ENCODE measurements at regions not wholly inside any gene's neighbourhood (a gene's known extent, or its start where the extent isn't known, plus 50 kb on each side); places are given as distances from the start of the nearest gene placed in this dataset.

GRCh38 chr9:12054235-12054634 lies 639.0 kb upstream of the TYRP1 start:
- BruUV-seq (replicated peaks): no TSS peak
- POLR2A ChIA-PET (ENCODE audit: unreplicated experiment): no interaction called here
- TF ChIP-seq EZH2 (IDR thresholded peaks at IDR 0.05; ENCODE audit: low read length, unreplicated experiment): no peak
- TF ChIP-seq CTCF (conservative IDR thresholded peaks at IDR 0.05; ENCODE audit: low read depth, low read length): no peak
- TF ChIP-seq EZH2phosphoT487 (IDR thresholded peaks at IDR 0.05; ENCODE audit: borderline replicate concordance, low read length): no peak
- Histone ChIP-seq H3K9ac (ENCODE audit: low read length) (no peak overlapping the region), H3K36me3 (ENCODE audit: low read depth, low read length) (no peaks in the 10 kb centered on the region), H3K4me1 (ENCODE audit: insufficient read depth, low read length) (no peaks in the 10 kb centered on the region), H3K4me3 (ENCODE audit: low read length) (no peak overlapping the region), H3F3A (ENCODE audit: low read length, unreplicated experiment) (no peaks in the 10 kb centered on the region), H3K27me3 (ENCODE audit: low read length) (no peaks in the 10 kb centered on the region), H3K27ac (ENCODE audit: low read length) (no peak overlapping the region), H3K79me2 (ENCODE audit: low read length) (no peaks in the 10 kb centered on the region), H3K9me2 (replicated peaks; ENCODE audit: low read length) (no peaks in the 10 kb centered on the region), H2AFZ (ENCODE audit: low read length) (no peak overlapping the region), H3K4me2 (ENCODE audit: low read length) (no peak overlapping the region), H4K20me1 (ENCODE audit: low read length) (no peaks in the 10 kb centered on the region), H3K9me3 (ENCODE audit: low read length) (peaks cover 4% of the 10 kb centered on the region; the same call in 1 of the 2 replicates)
- intact Hi-C loops (cut with micrococcal nuclease): no loop called here
- CTCF ChIA-PET: no interaction called here
- DNase-seq (no peak), ATAC-seq (no peak)

- ChIA-PET POLR2A (ENCODE audit: unreplicated experiment) (no interaction called here), CTCF (no interaction called here)
- BruUV-seq (replicated peaks): no TSS peak
These were observed 636.3 kb upstream of the TYRP1 start for GRCh38 chr9:12056874-12057273.

GRCh38 chr9:12060067-12060466 lies 633.1 kb upstream of the TYRP1 start:
- CTCF ChIA-PET: no interaction called here
- no peaks in the 10 kb centered on the region for H3K9me3 ChIP-seq (ENCODE audit: low read length)
- DNase-seq (no peak), ATAC-seq (no peak)
- no peaks in the 10 kb centered on the region for H4K20me1 ChIP-seq (ENCODE audit: low read length)
- H3K9ac ChIP-seq (ENCODE audit: low read length): no peak overlapping the region
- H3K79me2 ChIP-seq (ENCODE audit: low read length): no peaks in the 10 kb centered on the region
- H3K9me2 ChIP-seq (replicated peaks; ENCODE audit: low read length): no peaks in the 10 kb centered on the region
- no peaks in the 10 kb centered on the region for H3K27me3 ChIP-seq (ENCODE audit: low read length)
- no peaks in the 10 kb centered on the region for H3F3A ChIP-seq (ENCODE audit: low read length, unreplicated experiment)
- no peak overlapping the region for H2AFZ ChIP-seq (ENCODE audit: low read length)
- no TSS peak for BruUV-seq (replicated peaks)
- H3K4me2 ChIP-seq (ENCODE audit: low read length): no peak overlapping the region
- intact Hi-C loops (cut with micrococcal nuclease): no loop called here
- TF ChIP-seq EZH2 (IDR thresholded peaks at IDR 0.05; ENCODE audit: low read length, unreplicated experiment) (no peak), EZH2phosphoT487 (IDR thresholded peaks at IDR 0.05; ENCODE audit: borderline replicate concordance, low read length) (no peak), CTCF (conservative IDR thresholded peaks at IDR 0.05; ENCODE audit: low read depth, low read length) (no peak)
- no peak overlapping the region for H3K4me3 ChIP-seq (ENCODE audit: low read length)
- POLR2A ChIA-PET (ENCODE audit: unreplicated experiment): no interaction called here
- H3K27ac ChIP-seq (ENCODE audit: low read length): no peak overlapping the region
- no peaks in the 10 kb centered on the region for H3K4me1 ChIP-seq (ENCODE audit: insufficient read depth, low read length)
- no peaks in the 10 kb centered on the region for H3K36me3 ChIP-seq (ENCODE audit: low read depth, low read length)

More at GRCh38 chr9:12056874-12057273, 636.3 kb upstream of the TYRP1 start:
- Histone ChIP-seq H4K20me1 (ENCODE audit: low read length) (no peaks in the 10 kb centered on the region), H3K4me3 (ENCODE audit: low read length) (no peak overlapping the region), H3K27ac (ENCODE audit: low read length) (no peak overlapping the region), H3K9ac (ENCODE audit: low read length) (no peak overlapping the region), H3K9me2 (replicated peaks; ENCODE audit: low read length) (no peaks in the 10 kb centered on the region), H3K4me2 (ENCODE audit: low read length) (no peak overlapping the region), H3K9me3 (ENCODE audit: low read length) (peaks cover 4% of the 10 kb centered on the region; the same call in 1 of the 2 replicates), H3K27me3 (ENCODE audit: low read length) (no peaks in the 10 kb centered on the region), H3K4me1 (ENCODE audit: insufficient read depth, low read length) (no peaks in the 10 kb centered on the region), H3K36me3 (ENCODE audit: low read depth, low read length) (no peaks in the 10 kb centered on the region), H3F3A (ENCODE audit: low read length, unreplicated experiment) (no peaks in the 10 kb centered on the region), H3K79me2 (ENCODE audit: low read length) (no peaks in the 10 kb centered on the region), H2AFZ (ENCODE audit: low read length) (no peak overlapping the region)
- DNase-seq (no peak), ATAC-seq (no peak)
- TF ChIP-seq EZH2phosphoT487 (IDR thresholded peaks at IDR 0.05; ENCODE audit: borderline replicate concordance, low read length): no peak
- no peak for TF ChIP-seq EZH2 (IDR thresholded peaks at IDR 0.05; ENCODE audit: low read length, unreplicated experiment)
- no peak for TF ChIP-seq CTCF (conservative IDR thresholded peaks at IDR 0.05; ENCODE audit: low read depth, low read length)
- intact Hi-C loops (cut with micrococcal nuclease): no loop called here
